HepG2 (cell line): ENCODE measurements at regions not wholly inside any gene's neighbourhood (a gene's known extent, or its start where the extent isn't known, plus 50 kb on each side); places are given as distances from the start of the nearest gene placed in this dataset.

ENCODE experiments used
- ATAC-seq: fragments of 200-7000 bp; cut with Tn5 transposase; 3 replicates; pipeline ENCODE4 v1.9.1; 2020; ENCODE audit warnings: mild to moderate bottlenecking, moderate library complexity
- BruUV-seq: library from RNA; stranded (reverse); fragments of 400-500 nt; replicated peaks from 2 replicates; lab custom pipeline; 2021; lab: Mats Ljungman, UMichigan
- CTCF ChIA-PET: fragments of 300-600 bp; formaldehyde crosslinking; extraction: SDS; loops from one replicate; lab custom pipeline; 2021; ENCODE audit warnings: low total read pairs, inconsistent platforms, low intra/inter-chr PET ratio; lab: Yijun Ruan, JAX
- POLR2A ChIA-PET: fragments of 350-600 bp; sonication (Branson Sonifier 250); formaldehyde crosslinking; loops from one replicate; lab custom pipeline; 2020; ENCODE audit warnings: antibody characterized with exemption, inconsistent platforms; lab: Yijun Ruan, JAX
- DNase-seq: peaks from one replicate; pipeline ENCODE4 v3.0.0-alpha.2; 2015; ENCODE audit warnings: low spot score
- FAIRE-seq: peaks from 3 replicates; lab custom pipeline; 2011; peaks lifted over from hg19 to GRCh38; lab: Jason Lieb, UNC
- H2AFZ ChIP-seq: one replicate; pipeline ENCODE4 v1.6.1; 2011; ENCODE audit warnings: low read length, inconsistent platforms
- H3K27ac ChIP-seq: fragments of 300-600 bp; 3 replicates; pipeline ENCODE4 v1.8.0; 2011; ENCODE audit warnings: mixed run types, mild to moderate bottlenecking, mixed read lengths, low read length, inconsistent platforms; ENCODE audit not compliant: insufficient read depth; ENCODE audit errors: extremely low read length
- H3K27me3 ChIP-seq, 2 experiments: fragments of 200-600 bp in 1 of 2; 2 replicates in 1 of 2; 3 replicates in 1 of 2; pipeline versions ENCODE4 v1.6.0 to v1.8.0; 2011; ENCODE audit warnings: low read length in 2 of 2, mild to moderate bottlenecking in 2 of 2, moderate library complexity in 2 of 2, inconsistent platforms in 1 of 2; ENCODE audit not compliant: insufficient read depth in 2 of 2, control insufficient read depth in 1 of 2
- H3K36me3 ChIP-seq, 2 experiments: fragments of 200-600 bp in 1 of 2; replicated peaks in 1 of 2; 2 replicates in 1 of 2; 3 replicates in 1 of 2; pipeline versions ENCODE4 v1.5.1 to v1.8.0; 2011; ENCODE audit warnings: low read length in 2 of 2, inconsistent platforms in 1 of 2; ENCODE audit not compliant: insufficient read depth in 2 of 2, control insufficient read depth in 1 of 2
- H3K4me1 ChIP-seq: 2 replicates; pipeline ENCODE4 v1.5.1; 2012; ENCODE audit warnings: low read length, inconsistent platforms; ENCODE audit not compliant: insufficient read depth
- H3K4me2 ChIP-seq: 2 replicates; pipeline ENCODE4 v1.6.0; 2011; ENCODE audit warnings: low read depth, low read length, inconsistent platforms
- H3K4me3 ChIP-seq, 3 experiments: fragments of 200-600 bp in 1 of 3; sonication (generic), shearing (Covaris generic) in 1 of 3; replicated peaks in 1 of 3; 2 replicates each; pipeline ENCODE4 v1.5.1; 2011 to 2016; ENCODE audit warnings: low read length in 3 of 3, inconsistent platforms in 2 of 3, low read depth in 2 of 3, mild to moderate bottlenecking in 2 of 3, control low read depth in 1 of 3, mixed read lengths in 1 of 3; ENCODE audit not compliant: insufficient read depth in 1 of 3
- H3K79me2 ChIP-seq: one replicate; pipeline ENCODE4 v1.6.1; 2011; ENCODE audit warnings: low read length, inconsistent platforms; ENCODE audit not compliant: insufficient read depth
- H3K9ac ChIP-seq: 2 replicates; pipeline ENCODE4 v1.6.0; 2011; ENCODE audit warnings: mild to moderate bottlenecking, low read depth, low read length, inconsistent platforms; ENCODE audit not compliant: insufficient read depth
- H3K9me3 ChIP-seq: 2 replicates; pipeline ENCODE4 v1.5.1; 2012; ENCODE audit warnings: mild to moderate bottlenecking, low read length
- H4K20me1 ChIP-seq: 2 replicates; pipeline ENCODE4 v1.6.0; 2011; ENCODE audit warnings: inconsistent platforms, mild to moderate bottlenecking, low read length, moderate library complexity; ENCODE audit not compliant: insufficient read depth
- LBX2 ChIP-seq: sonication (generic); formaldehyde crosslinking; IDR thresholded peaks from 2 replicates; pipeline ENCODE4 v1.5.0; 2020; ENCODE audit warnings: missing genetic modification reagents, mild to moderate bottlenecking, borderline replicate concordance
- MATR3 ChIP-seq: sonication (generic); formaldehyde crosslinking; IDR thresholded peaks from 2 replicates; pipeline ENCODE4 v1.4.0; 2020; ENCODE audit warnings: missing genetic modification reagents
- PHB2 ChIP-seq: fragments of 450-650 bp; IDR thresholded peaks from 2 replicates; pipeline ENCODE4 v1.6.1; 2018; ENCODE audit not compliant: partially characterized antibody
- TRIM22 ChIP-seq: fragments of 450-650 bp; IDR thresholded peaks from 2 replicates; pipeline ENCODE4 v1.6.1; 2017
- ZNF280D ChIP-seq: sonication (generic); formaldehyde crosslinking; IDR thresholded peaks from 2 replicates; pipeline ENCODE4 v1.5.1; 2020; ENCODE audit warnings: mild to moderate bottlenecking, missing genetic modification reagents
- ZNF317 ChIP-seq: sonication (generic); formaldehyde crosslinking; IDR thresholded peaks from 2 replicates; pipeline ENCODE4 v1.5.0; 2020; ENCODE audit warnings: mild to moderate bottlenecking, missing genetic modification reagents
- ZNF609 ChIP-seq: sonication (generic); formaldehyde crosslinking; IDR thresholded peaks from 2 replicates; pipeline ENCODE4 v1.4.0; 2020; ENCODE audit warnings: mild to moderate bottlenecking, missing genetic modification reagents, borderline replicate concordance
- ZNF709 ChIP-seq: sonication (generic); formaldehyde crosslinking; IDR thresholded peaks from 2 replicates; pipeline ENCODE4 v1.5.0; 2020; ENCODE audit warnings: mild to moderate bottlenecking, missing genetic modification reagents
- WGBS: methylation state at CpG from one replicate; pipeline ENCODE4 v1.1.6; 2017; ENCODE audit warnings: low lambda C conversion rate; 5-methylcytosine and 5-hydroxymethylcytosine counted together
- in situ Hi-C: cut with HindIII; loops from 2 replicates; pipeline ENCODE4 v1.10.0; 2017; ENCODE audit warnings: low pct_unique_long_range_greater_than_20kb; ENCODE audit not compliant: extremely low pct_ligation_motif_present
- intact Hi-C: fragments of 100-400 bp; cut with micrococcal nuclease; formaldehyde crosslinking; loops from one replicate; pipeline ENCODE4 v1.10.0; 2022; ENCODE audit not compliant: unreplicated experiment

- 22% methylated on average over 3 of the region's 3 CpGs for WGBS
- POLR2A ChIA-PET = no interaction called here
Observed at GRCh38 chr9:106534800-106535199, 328.2 kb upstream of the ZNF462 start.

GRCh38 chr9:106535439-106535838, 327.5 kb upstream of the ZNF462 start:
- in situ Hi-C loops (no loop called here), intact Hi-C loops (no loop called here)
- ChIA-PET POLR2A (no interaction called here), CTCF (no interaction called here)
- H3K36me3 ChIP-seq = no peaks in the 10 kb centered on the region
- BruUV-seq = no TSS peak
- no peaks in the 10 kb centered on the region for H3K4me1 ChIP-seq
- ATAC-seq = no peak
- H3K9ac ChIP-seq = no peak overlapping the region
- H3K4me3 ChIP-seq = no peak overlapping the region
- WGBS = 0% methylated on average over 1 of the region's 1 CpG
- no peak overlapping the region for H3K27ac ChIP-seq
- H3K9me3 ChIP-seq = no peaks in the 10 kb centered on the region
- no peaks in the 10 kb centered on the region for H3K79me2 ChIP-seq
- H4K20me1 ChIP-seq = no peaks in the 10 kb centered on the region
- no peak for DNase-seq
- no peak for FAIRE-seq
- H3K27me3 ChIP-seq = no peaks in the 10 kb centered on the region
- no peak overlapping the region for H2AFZ ChIP-seq
- no peak overlapping the region for H3K4me2 ChIP-seq
- TF ChIP-seq ZNF280D (no peak), ZNF709 (CRISPR knock-in tag) (no peak), ZNF609 (no peak)

More at GRCh38 chr9:106534800-106535199, 328.2 kb upstream of the ZNF462 start:
- ATAC-seq = no peak
- H3K27ac ChIP-seq = no peak overlapping the region
- no peaks in the 10 kb centered on the region for H3K9me3 ChIP-seq
- no peak for FAIRE-seq
- TF ChIP-seq PHB2 (no peak), MATR3 (no peak), LBX2 (CRISPR knock-in tag) (no peak), ZNF317 (CRISPR knock-in tag) (no peak), TRIM22 (no peak)
- H3K4me3 ChIP-seq = no peak overlapping the region
- H3K27me3 ChIP-seq = no peaks in the 10 kb centered on the region
- BruUV-seq = no TSS peak
- in situ Hi-C loops (no loop called here), intact Hi-C loops (no loop called here)
- DNase-seq = no peak
- CTCF ChIA-PET = no interaction called here
- no peak overlapping the region for H2AFZ ChIP-seq
- H3K36me3 ChIP-seq = no peaks in the 10 kb centered on the region
- H3K4me2 ChIP-seq = no peak overlapping the region
- H3K4me1 ChIP-seq = no peaks in the 10 kb centered on the region
- H3K9ac ChIP-seq = no peak overlapping the region
- H4K20me1 ChIP-seq = no peaks in the 10 kb centered on the region
- no peaks in the 10 kb centered on the region for H3K79me2 ChIP-seq
